Ureter (tissue), 1 donor: ENCODE measurements at regions not wholly inside any gene's neighbourhood (a gene's known extent, or its start where the extent isn't known, plus 50 kb on each side); places are given as distances from the start of the nearest gene placed in this dataset.
"Not testable (repeated sequence)": the region's sequence is repeated elsewhere in the genome, so short reads cannot be mapped to it uniquely, and the experiment has no call there.

Source experiments
- DNase-seq: peaks from one replicate; pipeline ENCODE4 v3.0.0-alpha.2; 2020; ENCODE audit warnings: low spot score
- donor health status: DM: yes; HTN: yes; CAD: no.

DNA sequence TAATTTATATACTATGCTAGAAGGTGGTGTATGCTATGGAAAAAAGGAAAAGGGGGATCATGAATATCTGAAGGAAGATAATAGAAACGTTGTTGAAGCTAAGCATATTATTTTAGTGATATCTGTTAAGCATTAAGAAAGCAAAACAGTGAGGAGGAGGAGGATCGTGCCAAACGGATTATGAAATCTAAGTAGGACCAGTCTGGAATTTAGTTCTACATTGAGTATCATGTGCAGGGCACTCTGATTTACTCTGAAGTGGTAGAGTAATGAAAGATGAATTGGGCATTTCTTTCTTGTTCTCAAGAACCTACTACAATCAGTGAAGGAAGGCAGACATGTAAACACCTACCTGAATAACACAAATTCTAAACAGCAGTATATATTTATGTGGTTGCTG is 195.3 kb downstream of the CYB561 start:
- DNase-seq = no peak

DNA sequence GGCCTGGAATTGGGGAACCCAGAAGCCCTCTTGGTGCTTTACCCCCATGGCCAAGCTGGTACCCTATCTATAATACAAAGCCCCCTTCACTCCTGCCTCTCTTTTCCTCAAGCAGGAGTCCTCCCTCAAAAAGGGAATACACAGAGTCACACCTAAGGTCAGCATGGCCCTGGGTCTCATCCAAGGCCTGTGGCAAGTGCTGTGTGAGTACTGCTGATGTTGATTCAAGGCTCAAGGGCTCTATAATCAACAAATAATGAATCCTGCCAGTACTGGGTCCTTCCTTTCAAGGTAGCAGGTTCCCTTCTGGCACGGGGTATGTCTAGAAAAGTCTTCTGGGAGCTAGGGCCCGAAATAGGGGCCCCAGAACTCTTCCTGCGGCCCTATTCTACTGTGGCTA is 187.3 kb downstream of the CYB561 start:
- no peak for DNase-seq

DNA sequence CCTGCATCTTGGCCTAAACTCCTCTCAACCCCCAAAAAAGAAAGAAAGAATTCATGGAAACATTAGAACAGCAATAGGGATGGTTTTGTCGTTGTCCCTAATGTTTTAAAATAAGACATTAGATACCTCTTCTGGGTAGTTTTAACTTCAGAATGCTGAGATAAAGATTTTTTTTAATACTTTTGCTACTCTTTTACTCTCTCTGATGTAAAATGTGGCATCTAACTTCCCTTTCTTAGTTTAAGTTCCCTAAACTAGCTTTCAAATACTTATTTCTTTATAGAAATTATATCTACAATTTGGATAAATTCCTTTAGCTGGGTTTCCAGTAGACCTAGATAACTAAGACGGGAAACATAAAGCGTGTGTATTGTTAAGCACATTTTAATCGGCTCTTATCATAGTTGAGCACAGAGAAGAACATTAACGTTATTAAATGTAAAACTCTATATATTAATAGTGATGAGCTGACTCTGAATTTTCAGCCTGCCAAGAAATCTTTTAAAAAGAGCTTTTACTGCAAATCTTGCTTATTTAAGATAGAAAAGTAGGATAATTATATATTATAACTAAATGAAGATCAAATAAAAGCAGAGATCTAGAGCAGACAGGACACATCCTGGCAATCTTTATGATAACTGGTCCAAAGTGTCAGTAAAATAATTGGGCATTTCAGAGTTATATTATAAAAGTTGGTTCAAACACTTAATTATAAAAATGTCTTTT is 183.2 kb downstream of the CYB561 start:
- DNase-seq = no peak

DNA sequence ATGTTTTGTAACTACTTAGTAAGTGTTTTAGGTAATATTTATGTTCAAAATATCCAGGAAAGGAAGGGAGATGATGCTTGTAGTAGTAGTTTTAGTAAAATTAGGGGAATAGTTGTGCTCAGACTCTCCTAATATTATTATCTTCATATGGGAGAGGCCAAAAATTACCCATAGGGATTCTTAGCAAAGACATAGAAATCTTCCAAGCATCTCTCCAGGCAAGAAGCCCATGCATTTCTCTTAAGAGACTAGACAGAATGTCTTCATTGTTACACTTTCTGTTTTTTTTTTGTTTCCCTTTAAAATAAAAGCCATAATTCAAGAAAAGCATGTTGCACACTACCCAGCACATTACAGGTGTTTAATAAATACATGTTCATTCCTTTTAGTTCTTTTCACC is 180.6 kb downstream of the CYB561 start:
- DNase-seq = no peak

DNA sequence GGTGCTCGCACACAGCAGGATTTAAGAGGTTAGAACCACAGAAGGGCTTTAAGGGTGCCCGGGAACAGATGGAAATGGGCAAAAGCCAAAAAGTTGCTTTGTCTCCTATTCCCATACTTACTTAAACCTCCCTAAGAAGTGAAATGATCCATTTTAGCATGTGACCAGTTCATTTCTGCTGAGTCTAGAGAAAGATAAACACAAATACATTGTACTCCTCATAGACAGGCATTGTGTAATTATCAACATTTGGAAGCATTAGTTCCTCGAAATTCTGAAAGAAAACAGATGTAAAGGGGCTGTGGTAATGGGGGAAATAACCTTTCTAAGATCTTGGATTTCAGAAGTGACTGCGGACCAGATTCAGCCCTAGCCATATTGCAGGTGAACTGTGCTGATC is 178.3 kb downstream of the CYB561 start:
- DNase-seq = no peak

DNA sequence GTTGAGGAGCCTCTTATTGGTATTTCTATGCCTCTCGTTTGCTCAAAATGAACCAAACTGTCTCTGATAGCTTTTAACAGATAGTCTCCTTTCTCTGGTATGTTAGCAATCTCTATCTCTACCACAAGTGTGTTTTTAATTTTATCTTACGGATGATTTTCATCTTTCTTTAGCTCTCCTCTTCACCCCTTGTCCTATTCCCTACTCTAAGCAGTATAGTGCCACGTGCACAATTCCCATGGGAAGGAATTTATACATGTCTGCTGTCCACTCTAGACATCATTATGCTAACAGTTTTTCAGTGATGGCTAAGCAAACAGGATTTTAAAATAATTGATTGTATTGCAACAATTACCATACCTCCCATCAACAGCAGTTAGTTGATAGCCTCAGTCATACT is 177.3 kb downstream of the CYB561 start:
- no peak for DNase-seq

DNA sequence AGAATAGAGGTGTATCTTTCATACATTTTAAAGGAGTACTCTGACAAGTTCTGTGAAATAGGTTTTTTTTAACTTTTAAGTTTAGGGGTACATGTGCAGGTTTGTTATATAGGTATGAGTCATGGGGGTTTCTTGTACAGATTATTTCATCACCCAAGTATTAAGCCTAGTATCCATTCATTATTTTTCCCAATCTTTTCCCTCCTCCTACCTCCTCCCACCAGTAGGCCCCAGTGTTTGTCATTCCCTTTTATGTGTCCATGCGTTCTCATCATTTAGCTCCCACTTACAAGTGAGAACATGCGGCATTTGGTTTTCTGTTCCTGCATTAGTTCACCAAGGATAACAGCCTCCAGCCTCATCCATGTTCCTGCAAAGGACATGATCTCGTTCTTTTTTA is 175.5 kb downstream of the CYB561 start:
- DNase-seq = no peak

DNA sequence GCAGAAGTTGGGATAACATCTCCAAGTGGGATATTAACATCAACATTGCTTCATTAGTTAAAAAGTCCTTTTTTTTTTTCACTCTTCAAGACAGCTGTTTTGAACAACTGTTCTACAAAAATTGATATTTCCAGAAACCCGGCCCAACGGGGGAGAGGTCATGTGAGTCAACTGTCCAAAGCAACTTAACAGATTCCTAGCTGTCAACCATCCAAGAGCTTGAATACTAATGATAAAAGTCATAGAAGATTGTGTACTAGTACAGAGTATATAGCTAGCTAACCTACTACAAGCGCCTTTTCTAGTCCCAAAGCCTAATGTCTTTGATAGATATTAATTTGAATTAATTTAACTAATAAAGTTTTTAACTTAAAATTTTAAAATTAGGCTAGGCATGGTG is 172.0 kb downstream of the CYB561 start:
- no peak for DNase-seq

DNA sequence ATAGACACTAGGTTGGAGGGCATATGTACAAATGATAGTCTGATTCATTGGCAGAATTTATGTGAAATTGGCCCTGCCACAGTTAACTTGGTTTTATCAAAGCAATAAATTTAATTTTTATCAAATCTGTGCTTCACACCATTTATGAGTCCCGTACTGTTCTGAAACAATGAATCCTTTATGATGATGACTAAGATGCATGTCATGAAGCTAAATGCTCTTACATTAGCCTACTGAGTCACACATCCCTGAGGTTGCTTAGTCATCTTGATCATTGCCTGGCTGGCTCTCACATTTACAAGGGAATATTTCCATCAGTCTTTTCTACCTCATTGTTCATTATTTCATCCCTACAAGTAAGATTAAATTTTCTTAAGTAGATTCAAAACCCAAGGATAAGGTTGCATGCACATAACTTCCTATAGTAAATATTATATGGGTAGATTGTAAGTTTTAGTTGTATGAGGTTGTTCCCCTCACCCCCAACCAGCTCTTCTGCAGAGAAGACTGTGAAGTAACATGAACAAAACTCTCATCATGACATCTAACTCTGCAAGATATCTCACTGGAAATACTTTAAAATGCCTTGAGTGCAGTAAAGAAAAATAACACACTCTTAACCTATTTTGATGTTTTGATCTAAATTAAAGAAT is 170.7 kb downstream of the CYB561 start:
- no peak for DNase-seq

DNA sequence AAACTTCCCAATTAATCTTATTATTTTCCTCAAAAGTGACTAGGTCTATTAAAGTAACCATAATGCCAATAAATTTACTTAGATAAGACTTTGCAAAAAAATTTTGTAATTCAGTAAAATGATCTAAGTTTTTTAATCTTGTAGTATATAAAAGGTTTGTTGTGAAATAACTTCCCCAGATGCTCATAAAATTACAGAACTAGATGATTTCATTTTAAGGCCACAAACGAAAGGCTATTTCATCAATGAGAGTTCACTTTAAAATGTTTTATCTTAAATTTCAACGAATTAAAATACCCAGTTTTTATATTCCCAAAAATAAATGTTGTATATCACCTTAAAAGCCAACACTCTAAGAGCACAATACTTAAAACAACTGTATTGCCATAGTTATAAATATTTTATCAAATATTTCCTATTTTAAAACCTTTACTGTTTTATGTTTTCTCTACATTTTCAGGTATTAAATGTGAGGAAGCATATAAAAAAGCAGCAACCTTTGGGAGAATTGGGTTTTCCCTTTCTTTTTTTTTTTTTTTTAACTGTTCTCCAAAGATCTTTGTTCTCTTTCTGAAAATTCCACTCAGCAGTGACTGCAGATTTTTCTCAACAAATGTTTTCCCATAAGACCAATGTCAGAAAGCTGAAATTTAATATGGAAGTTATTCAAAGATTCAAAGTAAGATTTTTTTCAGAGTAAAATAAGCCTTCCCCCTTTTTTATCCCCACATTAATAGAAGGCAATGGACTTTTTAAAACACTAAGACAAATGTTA is 169.9 kb downstream of the CYB561 start:
- DNase-seq = no peak

DNA sequence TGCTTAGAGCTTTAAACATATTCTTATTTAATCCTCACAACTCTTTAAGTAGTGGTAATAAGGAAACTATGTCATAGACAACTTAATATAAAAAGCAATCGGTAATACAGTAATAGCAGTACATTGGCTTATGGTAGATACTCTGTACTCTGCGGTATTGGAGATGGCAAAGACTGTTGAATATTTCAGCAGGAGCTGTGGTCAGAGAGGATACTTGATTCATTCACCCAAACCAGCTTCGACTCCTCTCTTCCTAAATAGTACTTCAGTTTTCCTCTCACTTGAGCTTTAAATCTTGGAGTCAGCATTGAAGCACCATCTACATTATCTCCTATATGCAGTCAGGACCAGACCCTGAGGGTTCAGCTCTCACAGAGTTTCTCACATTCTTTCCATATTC is 169.3 kb downstream of the CYB561 start:
- DNase-seq = no peak

DNA sequence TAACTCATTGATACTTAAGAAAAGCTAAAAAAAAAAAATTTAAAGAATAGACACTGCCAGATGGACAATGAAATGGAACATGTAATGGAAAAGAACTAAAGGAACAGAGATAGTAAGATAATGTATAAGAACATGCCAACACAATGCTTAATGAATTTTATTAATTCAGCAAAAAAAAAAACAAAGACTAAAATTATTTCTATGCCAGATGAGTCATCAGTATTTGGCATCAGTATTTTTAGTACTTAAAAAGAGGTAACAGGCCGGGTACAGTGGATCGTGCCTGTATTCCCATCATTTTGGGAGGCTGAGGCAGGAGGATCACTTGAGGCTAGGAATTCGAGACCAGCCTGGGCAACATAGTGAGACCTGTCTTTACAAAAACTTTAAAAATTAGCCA is 168.5 kb downstream of the CYB561 start:
- no peak for DNase-seq

DNA sequence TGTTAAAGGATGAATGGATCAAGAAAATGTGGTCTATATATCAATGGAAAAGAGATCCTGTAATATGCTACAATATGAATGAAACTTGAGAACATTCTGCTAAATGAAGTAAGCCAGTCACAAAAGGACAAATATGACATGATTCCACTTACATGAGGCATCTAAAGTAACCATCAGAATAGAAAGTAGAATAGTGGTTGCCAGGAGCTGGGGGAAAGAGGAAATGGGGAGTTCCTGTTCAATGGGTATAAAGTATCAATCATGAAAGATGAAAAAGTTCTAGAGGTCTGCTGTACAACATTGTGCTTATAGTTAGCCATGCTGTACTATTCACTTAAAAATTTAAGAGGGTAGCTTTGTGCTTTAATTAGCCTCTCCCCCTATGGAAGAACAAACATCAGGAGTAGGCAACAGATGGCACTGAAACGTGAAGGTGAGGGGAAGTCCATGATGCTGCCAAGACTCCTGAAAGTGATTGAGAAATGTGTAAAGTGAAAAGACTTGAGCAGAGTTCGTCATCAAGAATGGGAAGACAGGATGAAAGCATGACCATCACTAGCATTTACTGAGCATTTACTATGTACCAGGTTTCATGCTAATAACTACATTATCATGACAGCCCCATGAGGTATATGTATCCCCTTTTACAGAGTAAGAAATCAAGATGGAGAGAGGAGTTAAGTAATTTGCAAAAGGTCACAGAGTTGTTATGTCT is 167.2 kb downstream of the CYB561 start:
- DNase-seq = no peak

DNA sequence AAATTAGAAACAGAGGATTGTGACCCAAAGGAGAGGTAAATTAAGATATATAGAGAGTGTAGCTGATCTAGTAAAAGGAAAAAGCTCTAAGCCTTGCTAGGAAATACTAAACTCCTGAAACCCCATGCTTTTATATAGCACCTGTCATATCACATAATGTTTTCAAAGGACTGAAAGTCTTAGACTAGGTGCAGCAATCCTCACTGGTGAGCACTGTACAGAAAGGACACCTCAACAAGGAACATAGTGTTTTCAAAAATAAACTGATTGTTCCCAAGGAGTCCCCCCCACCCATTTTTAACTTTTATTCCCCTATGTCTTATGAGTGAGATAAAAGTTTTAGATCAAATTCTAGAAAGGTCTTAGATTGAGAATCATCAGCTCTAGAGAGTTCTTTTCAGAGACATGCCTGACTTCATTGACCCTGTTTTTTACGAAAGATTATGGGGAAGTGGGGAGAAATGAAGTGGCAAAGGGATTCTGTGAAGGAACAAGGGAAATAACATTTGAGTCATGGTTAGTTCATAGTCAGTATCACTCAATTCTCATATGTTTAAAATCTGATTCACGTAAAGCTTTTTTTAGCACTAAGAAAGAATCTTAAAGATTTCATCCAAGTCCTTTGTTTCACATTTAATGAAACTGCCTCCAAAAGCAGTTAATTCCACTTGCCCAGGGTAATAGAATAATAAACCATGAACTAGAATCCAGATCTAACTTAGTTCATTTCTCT is 166.4 kb downstream of the CYB561 start:
- DNase-seq = no peak

DNA sequence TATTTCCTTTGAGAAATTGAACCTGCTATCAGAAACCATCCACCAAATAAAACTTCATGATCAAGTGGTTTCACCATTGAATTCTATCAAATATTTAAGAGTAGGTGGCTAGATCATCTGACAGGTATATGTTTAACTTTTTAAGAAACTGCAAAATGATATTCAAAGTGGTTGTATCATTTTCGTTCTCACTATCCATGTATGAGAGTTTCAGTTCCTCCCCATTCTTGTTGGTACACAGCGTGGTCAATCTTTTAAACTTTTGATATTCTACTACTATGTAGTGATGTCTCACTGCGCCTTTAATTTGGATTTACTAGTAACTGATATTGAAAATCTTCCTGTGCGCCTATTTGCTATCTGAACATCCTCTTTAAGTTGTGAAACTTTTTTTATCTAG is 163.7 kb downstream of the CYB561 start:
- DNase-seq = no peak

DNA sequence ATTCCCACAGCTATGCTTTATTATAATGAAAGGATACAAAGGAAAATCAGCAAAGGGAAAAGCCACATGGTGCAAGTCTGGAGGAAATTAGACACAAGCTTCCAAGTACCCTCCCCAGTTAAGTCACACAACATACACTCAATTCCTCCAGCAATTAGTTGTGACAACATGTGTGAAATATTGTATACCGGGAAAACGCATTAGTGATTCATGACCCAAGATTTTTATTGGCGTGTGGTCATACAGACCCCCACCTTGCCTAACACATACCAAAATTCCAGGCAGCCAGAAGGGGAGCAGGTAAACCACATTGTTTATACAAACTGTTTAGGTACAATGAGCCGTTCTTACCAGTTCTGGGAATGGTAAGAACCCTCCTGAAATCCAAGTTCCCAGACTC is 160.6 kb downstream of the CYB561 start:
- DNase-seq = no peak

DNA sequence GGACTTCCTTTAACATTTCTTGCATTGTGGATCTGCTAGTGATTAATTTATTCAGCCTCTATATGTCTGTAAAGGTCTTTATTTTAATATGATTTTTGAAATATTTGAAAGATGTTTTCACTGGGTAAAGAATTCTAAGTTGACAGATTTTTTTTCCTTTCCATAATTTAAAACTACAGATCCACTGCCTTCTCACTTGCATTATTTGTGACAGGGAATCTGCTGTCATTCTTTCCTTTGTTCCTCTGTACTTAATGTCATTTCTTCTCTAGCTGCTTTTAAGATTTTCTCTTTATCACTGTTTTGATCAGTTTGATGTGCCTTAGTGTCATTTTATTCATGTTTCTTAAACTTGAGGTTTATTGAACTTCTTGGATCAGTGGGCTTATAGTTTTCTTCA is 159.9 kb downstream of the CYB561 start:
- no peak for DNase-seq

DNA sequence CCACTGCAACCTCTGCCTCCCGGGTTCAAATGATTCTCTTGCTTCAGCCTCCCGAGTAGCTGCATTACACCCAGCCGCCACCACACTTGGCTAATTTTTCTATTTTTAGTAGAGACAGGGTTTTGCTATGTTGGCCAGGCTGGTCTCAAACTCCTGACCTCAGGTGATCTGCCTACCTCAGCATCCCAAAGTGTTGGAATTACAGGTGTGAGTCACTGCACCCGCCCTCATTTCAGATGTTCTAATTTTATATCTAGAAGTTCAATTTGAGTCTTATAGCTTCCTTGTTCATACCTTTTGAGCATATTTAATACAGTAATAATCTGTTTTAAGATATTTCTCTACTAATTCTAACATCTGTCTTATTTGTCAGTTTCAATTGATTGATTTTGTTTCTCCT is 159.1 kb downstream of the CYB561 start:
- not testable (repeated sequence) for DNase-seq

DNA sequence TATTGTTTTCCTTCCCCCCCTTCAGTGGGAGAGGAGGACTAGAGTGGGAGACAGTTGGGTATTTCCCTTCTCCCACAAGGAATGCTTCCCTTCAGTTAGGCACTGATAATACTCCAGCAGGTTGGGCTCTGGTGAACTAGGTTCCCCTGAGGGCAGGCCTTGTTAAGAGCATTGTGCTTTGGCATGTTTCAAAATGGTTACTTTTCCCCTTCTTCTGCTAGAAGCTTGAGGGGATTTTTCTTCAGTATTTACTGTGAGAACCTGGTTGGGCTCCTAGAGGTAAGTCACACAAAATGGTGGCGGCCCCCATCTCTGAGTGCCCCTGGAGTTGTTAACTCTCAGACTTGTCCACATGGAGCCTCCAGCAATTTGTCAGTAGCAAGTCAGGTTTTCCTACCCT is 156.2 kb downstream of the CYB561 start:
- no peak for DNase-seq

DNA sequence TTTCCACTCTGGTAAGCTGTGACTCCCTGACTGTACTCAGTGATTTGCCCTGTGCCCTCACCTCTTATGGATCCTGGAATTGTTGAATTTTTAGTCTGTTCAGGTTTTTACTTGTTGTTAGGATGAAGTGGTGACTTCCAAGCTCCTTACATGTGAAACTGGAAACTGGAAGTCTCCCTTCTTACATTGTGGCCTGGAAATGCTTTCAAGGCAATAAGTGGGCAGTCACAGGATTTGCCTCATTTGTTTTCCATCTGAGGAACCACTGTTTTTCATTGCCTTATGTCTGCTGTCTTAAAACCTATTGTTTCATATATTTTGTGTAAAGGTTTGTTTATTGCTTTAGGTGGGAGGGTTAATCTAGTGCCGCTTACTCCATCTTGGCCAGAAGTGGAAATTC is 155.8 kb downstream of the CYB561 start:
- no peak for DNase-seq

DNA sequence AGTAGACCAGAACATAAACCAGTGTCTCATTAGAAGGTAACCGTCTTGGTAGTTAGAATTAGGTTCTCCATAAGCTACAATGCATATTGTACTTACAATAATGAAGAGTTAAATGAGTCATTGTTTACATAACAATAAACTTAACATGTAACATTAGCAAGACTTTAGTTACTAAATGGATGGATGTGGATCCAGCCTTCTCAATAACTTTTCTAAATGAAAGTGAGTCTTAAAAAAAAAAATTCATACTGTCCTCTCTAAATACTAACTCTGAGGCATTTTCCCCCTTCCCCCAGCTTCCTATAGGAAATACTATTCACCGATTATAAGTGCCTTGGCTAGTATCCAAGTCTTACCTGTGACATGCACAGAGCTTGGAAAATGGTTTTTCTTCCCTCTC is 155.3 kb downstream of the CYB561 start:
- DNase-seq = no peak

DNA sequence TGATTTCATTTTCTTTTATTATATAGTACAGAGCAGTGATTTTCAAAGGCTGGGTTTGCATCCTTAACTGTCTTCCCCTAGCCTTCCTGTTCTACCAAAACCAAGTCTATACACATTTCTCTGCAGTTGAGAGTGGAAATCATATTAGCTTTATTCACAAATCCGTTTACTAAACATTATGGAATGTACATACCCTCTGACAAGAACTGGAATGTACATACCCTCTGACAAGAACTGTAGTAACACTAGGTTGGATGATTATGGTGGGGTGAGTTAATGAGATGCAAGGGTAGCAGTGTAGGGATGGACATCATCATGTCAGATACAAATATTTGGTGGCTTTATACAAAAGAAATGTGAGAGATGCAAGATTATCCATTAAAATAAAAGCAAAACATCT is 154.8 kb downstream of the CYB561 start:
- no peak for DNase-seq
